Ovary (tissue), 3 donors: ENCODE measurements at regions not wholly inside any gene's neighbourhood (a gene's known extent, or its start where the extent isn't known, plus 50 kb on each side); places are given as distances from the start of the nearest gene placed in this dataset.

Experiments used
- CTCF ChIP-seq, 3 donors: fragments of 450-650 bp in 2 of 3; fragments of 200-600 bp in 1 of 3; IDR thresholded peaks; one replicate each; pipeline versions ENCODE4 v1.5.1 to v1.8.0; 2016 to 2022; ENCODE audit warnings: antibody characterized with exemption in 3 of 3, mild to moderate bottlenecking in 1 of 3
- EP300 ChIP-seq: sonication (generic); formaldehyde crosslinking; IDR thresholded peaks from one replicate; pipeline ENCODE4 v1.6.1; 2017; ENCODE audit warnings: antibody characterized with exemption
- POLR2A ChIP-seq: fragments of 450-650 bp; IDR thresholded peaks from one replicate; pipeline ENCODE4 v1.6.1; 2017; ENCODE audit warnings: antibody characterized with exemption, mild to moderate bottlenecking, moderate library complexity
- donor health status: DM: no; HTN: no; CAD: no.

DNA sequence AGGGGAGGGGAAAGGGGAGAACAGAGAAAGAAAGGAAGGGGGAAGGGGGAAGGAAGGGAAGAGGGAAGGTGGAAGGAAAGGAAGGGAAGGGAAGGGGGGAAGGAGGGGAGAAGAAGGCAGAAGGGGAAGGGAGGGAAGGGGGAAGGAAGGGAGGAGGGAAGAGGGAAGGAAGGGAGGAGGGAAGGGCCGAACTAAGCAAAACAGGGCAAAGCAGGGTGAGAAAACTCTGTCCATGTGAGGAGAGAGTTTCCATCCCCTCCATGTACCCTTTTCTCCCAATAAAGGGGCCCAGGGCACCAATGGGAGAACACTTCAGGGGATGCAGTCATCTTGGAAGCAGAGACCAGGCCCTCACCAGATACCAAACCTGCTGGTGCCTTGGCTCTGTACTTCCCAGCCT is 256.8 kb upstream of the CDH5 start:
- TF ChIP-seq CTCF (IDR thresholded peaks at IDR 0.05) (no peak), EP300 (no peak), POLR2A (no peak)
